ENCODE measurements at regions not wholly inside any gene's neighbourhood (a gene's known extent, or its start where the extent isn't known, plus 50 kb on each side); places are given as distances from the start of the nearest gene placed in this dataset.

DNA sequence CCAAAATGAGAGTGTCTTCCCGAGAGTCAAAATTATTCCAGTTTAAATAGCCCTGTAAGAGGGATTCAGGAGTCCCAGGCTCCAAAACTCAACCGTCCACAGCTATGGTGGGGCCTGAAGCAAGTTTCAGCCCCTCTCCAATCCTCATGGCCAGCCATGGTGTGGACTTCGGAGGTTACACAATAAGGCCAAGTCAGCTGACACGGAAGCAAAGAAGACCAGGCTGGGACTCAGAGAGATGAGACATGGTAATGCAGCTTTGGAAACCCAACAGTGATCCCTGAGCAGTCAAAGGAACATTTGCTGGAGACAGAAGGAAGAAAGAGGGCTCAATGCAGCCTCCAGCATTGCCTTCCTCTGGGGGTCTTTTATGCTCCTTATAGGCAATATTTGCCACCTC, 324.6 kb upstream of the TLE3 start:
- Histone ChIP-seq H3K4me1 (ENCODE audit: control insufficient read depth in 1 of 2, insufficient read depth in 2 of 2, low read length in 2 of 2) (peaks cover 7 to 14% of the 10 kb centered on the region in 2 experiments; a peak in 3 of 4 replicates), H3K36me3 (ENCODE audit: control insufficient read depth in 1 of 2, insufficient read depth in 2 of 2, low read length in 2 of 2) (no peaks in the 10 kb centered on the region), H3K9me3 (ENCODE audit: control insufficient read depth in 1 of 2, insufficient read depth in 1 of 2, low read depth in 1 of 2, low read length in 2 of 2) (no peaks in the 10 kb centered on the region), H2AFZ (ENCODE audit: low read depth, low read length, poor library complexity, severe bottlenecking) (no peak overlapping the region), H3K9ac (ENCODE audit: low read length) (no peak overlapping the region), H3K27ac (ENCODE audit: low read depth, low read length) (no peak overlapping the region), H4K20me1 (ENCODE audit: insufficient read depth) (no peaks in the 10 kb centered on the region), H3K9me2 (ENCODE audit: insufficient read depth) (no peaks in the 10 kb centered on the region), H3K79me2 (ENCODE audit: insufficient read depth, low read length) (no peaks in the 10 kb centered on the region), H3K27me3 (ENCODE audit: insufficient read depth, low read length) (peaks cover 49% of the 10 kb centered on the region; the same call in 1 of the 2 replicates), H3K4me2 (ENCODE audit: low read length) (no peak overlapping the region), H3K4me3 (replicated peaks in 1 of 2; ENCODE audit: low read depth in 1 of 2, low read length in 2 of 2) (no peak overlapping the region)
- CTCF ChIA-PET: no interaction called here
- ATAC-seq (no peak), DNase-seq (ENCODE audit: low read depth, low spot score) (no peak)
- TF ChIP-seq SRF (IDR thresholded peaks at IDR 0.05; ENCODE audit: low read depth) (no peak), JUND (IDR thresholded peaks at IDR 0.05) (no peak), TCF7L2 (IDR thresholded peaks at IDR 0.05; ENCODE audit: borderline replicate concordance, extremely low read depth, insufficient read depth, insufficient read length) (no peak), POLR2AphosphoS5 (IDR thresholded peaks at IDR 0.05; ENCODE audit: low read depth, low read length) (no peak), CBX3 (IDR thresholded peaks at IDR 0.05; ENCODE audit: low read depth) (no peak), ELF1 (IDR thresholded peaks at IDR 0.05; ENCODE audit: borderline replicate concordance, low read depth) (no peak), RAD21 (IDR thresholded peaks at IDR 0.05; ENCODE audit: low read depth) (no peak), POLR2A (IDR thresholded peaks at IDR 0.05; ENCODE audit: borderline replicate concordance, extremely low read depth, insufficient read depth, insufficient read length) (no peak)
- BruUV-seq (replicated peaks): no TSS peak
- intact Hi-C loops (cut with micrococcal nuclease): no loop called here
- POLR2A ChIA-PET: no interaction called here
- RAD21 ChIA-PET (ENCODE audit: low non-redundant PET in 1 of 2, low total read pairs in 2 of 2, uncharacterized antibody in 2 of 2, unreplicated experiment in 2 of 2): no interaction called here

DNA sequence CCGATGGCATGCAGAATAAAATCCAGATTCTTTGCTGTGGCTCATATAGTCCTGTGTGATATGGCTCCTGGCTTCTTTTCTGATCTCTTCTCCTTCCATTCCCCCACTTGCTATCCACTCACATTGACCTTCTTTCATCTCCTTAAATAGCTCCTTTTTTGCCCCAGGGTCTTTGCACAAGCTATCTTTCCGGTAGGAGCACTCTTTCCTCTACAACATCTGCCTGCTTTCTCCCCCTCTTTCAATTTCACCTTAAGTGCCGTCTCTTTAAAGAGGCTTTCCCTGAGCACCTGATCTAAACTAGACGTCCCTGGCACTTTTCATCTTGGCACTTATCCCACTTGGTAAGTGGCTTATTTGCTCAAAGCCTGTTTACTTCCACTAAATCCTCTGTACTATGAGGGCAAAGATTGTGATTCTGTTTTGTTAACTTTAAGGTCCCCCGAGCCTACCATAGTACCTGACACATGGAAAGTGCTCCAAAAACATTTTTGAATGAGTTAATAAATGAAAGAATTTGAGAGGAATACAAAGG, 323.3 kb upstream of the TLE3 start:
- H3K27me3 ChIP-seq (ENCODE audit: insufficient read depth, low read length): peaks cover 49% of the 10 kb centered on the region; the same call in 1 of the 2 replicates
- no peak for DNase-seq (ENCODE audit: low read depth, low spot score)
- no peaks in the 10 kb centered on the region for H3K9me3 ChIP-seq (ENCODE audit: control insufficient read depth in 1 of 2, insufficient read depth in 1 of 2, low read depth in 1 of 2, low read length in 2 of 2)
- CTCF ChIA-PET: no interaction called here
- H3K36me3 ChIP-seq (ENCODE audit: control insufficient read depth in 1 of 2, insufficient read depth in 2 of 2, low read length in 2 of 2): no peaks in the 10 kb centered on the region
- no peak overlapping the region for H3K4me2 ChIP-seq (ENCODE audit: low read length)
- intact Hi-C loops (cut with micrococcal nuclease): no loop called here
- H3K9ac ChIP-seq (ENCODE audit: low read length): no peak overlapping the region
- no peaks in the 10 kb centered on the region for H4K20me1 ChIP-seq (ENCODE audit: insufficient read depth)
- H3K4me3 ChIP-seq (replicated peaks in 1 of 2; ENCODE audit: low read depth in 1 of 2, low read length in 2 of 2): no peak overlapping the region
- POLR2A ChIA-PET: no interaction called here
- ATAC-seq: no peak
- no TSS peak for BruUV-seq (replicated peaks)
- H2AFZ ChIP-seq (ENCODE audit: low read depth, low read length, poor library complexity, severe bottlenecking): no peak overlapping the region
- RAD21 ChIA-PET (ENCODE audit: low non-redundant PET in 1 of 2, low total read pairs in 2 of 2, uncharacterized antibody in 2 of 2, unreplicated experiment in 2 of 2): no interaction called here
- no peaks in the 10 kb centered on the region for H3K79me2 ChIP-seq (ENCODE audit: insufficient read depth, low read length)
- H3K9me2 ChIP-seq (ENCODE audit: insufficient read depth): no peaks in the 10 kb centered on the region
- H3K27ac ChIP-seq (ENCODE audit: low read depth, low read length): no peak overlapping the region
- H3K4me1 ChIP-seq (ENCODE audit: control insufficient read depth in 1 of 2, insufficient read depth in 2 of 2, low read length in 2 of 2): peaks cover 0 to under 1% of the 10 kb centered on the region in 2 experiments; a peak in 1 of 4 replicates
- no peak for TF ChIP-seq EZH2 (IDR thresholded peaks at IDR 0.05)
- no peak for TF ChIP-seq SIN3A (IDR thresholded peaks at IDR 0.05; ENCODE audit: low read depth)
- TF ChIP-seq, protein P1, sequence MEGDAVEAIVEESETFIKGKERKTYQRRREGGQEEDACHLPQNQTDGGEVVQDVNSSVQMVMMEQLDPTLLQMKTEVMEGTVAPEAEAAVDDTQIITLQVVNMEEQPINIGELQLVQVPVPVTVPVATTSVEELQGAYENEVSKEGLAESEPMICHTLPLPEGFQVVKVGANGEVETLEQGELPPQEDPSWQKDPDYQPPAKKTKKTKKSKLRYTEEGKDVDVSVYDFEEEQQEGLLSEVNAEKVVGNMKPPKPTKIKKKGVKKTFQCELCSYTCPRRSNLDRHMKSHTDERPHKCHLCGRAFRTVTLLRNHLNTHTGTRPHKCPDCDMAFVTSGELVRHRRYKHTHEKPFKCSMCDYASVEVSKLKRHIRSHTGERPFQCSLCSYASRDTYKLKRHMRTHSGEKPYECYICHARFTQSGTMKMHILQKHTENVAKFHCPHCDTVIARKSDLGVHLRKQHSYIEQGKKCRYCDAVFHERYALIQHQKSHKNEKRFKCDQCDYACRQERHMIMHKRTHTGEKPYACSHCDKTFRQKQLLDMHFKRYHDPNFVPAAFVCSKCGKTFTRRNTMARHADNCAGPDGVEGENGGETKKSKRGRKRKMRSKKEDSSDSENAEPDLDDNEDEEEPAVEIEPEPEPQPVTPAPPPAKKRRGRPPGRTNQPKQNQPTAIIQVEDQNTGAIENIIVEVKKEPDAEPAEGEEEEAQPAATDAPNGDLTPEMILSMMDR (IDR thresholded peaks at IDR 0.05 in 2 of 3, conservative IDR thresholded peaks at IDR 0.05 in 1 of 3; ENCODE audit: borderline replicate concordance in 1 of 3, insufficient read depth in 1 of 3, low read depth in 2 of 3, low read length in 2 of 3): no peak
- TF ChIP-seq CBX3 (IDR thresholded peaks at IDR 0.05; ENCODE audit: low read depth): no peak
- no peak for TF ChIP-seq FOSL1 (IDR thresholded peaks at IDR 0.05; ENCODE audit: low read depth)
- TF ChIP-seq ZNF274 (IDR thresholded peaks at IDR 0.05; ENCODE audit: low read depth, low read length): no peak
- no peak for TF ChIP-seq CEBPB (IDR thresholded peaks at IDR 0.05; ENCODE audit: low read depth)
- TF ChIP-seq TCF7L2 (IDR thresholded peaks at IDR 0.05; ENCODE audit: borderline replicate concordance, extremely low read depth, insufficient read depth, insufficient read length): no peak
- TF ChIP-seq, protein P2, sequence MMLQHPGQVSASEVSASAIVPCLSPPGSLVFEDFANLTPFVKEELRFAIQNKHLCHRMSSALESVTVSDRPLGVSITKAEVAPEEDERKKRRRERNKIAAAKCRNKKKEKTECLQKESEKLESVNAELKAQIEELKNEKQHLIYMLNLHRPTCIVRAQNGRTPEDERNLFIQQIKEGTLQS (IDR thresholded peaks at IDR 0.05): no peak
- TF ChIP-seq EGR1 (IDR thresholded peaks at IDR 0.05; ENCODE audit: low read depth): no peak
- no peak for TF ChIP-seq ZFX (IDR thresholded peaks at IDR 0.05)
- no peak for TF ChIP-seq POLR2AphosphoS5 (IDR thresholded peaks at IDR 0.05; ENCODE audit: low read depth, low read length)
